Lung (tissue), 11 donors: ENCODE measurements at regions not wholly inside any gene's neighbourhood (a gene's known extent, or its start where the extent isn't known, plus 50 kb on each side); places are given as distances from the start of the nearest gene placed in this dataset.

Source experiments
- ATAC-seq: fragments of 200-7000 bp; cut with Tn5 transposase; one replicate; pipeline ENCODE4 v1.9.1; 2020; ENCODE audit warnings: moderate number of reproducible peaks; ENCODE audit not compliant: insufficient read depth, low FRiP score
- DNase-seq, 3 donors: peaks; one replicate each; pipeline ENCODE4 v3.0.0-alpha.2; 2013 to 2017
- H3K27ac ChIP-seq, 2 donors: one replicate each; pipeline ENCODE4 v1.5.1; 2013; ENCODE audit warnings: mild to moderate bottlenecking in 2 of 2, moderate library complexity in 2 of 2, control low read depth in 1 of 2, inconsistent platforms in 1 of 2, low read depth in 1 of 2, low read length in 1 of 2
- H3K27me3 ChIP-seq, 3 donors: one replicate each; pipeline ENCODE4 v1.5.1; 2013; ENCODE audit warnings: low read length in 2 of 3; ENCODE audit not compliant: control insufficient read depth in 3 of 3, insufficient read depth in 3 of 3
- H3K36me3 ChIP-seq, 4 donors: one replicate each; pipeline ENCODE4 v1.5.1; 2013; ENCODE audit warnings: low read length in 4 of 4, mild to moderate bottlenecking in 1 of 4, moderate library complexity in 1 of 4; ENCODE audit not compliant: control insufficient read depth in 4 of 4, insufficient read depth in 4 of 4
- H3K4me1 ChIP-seq, 5 donors: one replicate each; pipeline ENCODE4 v1.5.1; 2013; ENCODE audit warnings: low read length in 5 of 5, mild to moderate bottlenecking in 2 of 5, moderate library complexity in 1 of 5; ENCODE audit not compliant: control insufficient read depth in 5 of 5, insufficient read depth in 5 of 5
- H3K4me3 ChIP-seq: one replicate; pipeline ENCODE4 v1.5.1; 2013; ENCODE audit warnings: mild to moderate bottlenecking, control low read depth, moderate library complexity
- H3K9ac ChIP-seq, 2 donors: one replicate each; pipeline ENCODE4 v1.5.1; 2013; ENCODE audit warnings: low read length in 2 of 2, control low read depth in 1 of 2; ENCODE audit not compliant: insufficient read depth in 1 of 2
- H3K9me3 ChIP-seq, 4 donors: one replicate each; pipeline ENCODE4 v1.5.1; 2013; ENCODE audit warnings: low read length in 3 of 4, mild to moderate bottlenecking in 1 of 4, moderate library complexity in 1 of 4; ENCODE audit not compliant: control insufficient read depth in 4 of 4, insufficient read depth in 3 of 4
- CTCF ChIP-seq: IDR thresholded peaks from 2 replicates; pipeline ENCODE4 v1.5.1; 2012; ENCODE audit warnings: mild to moderate bottlenecking; ENCODE audit errors: control extremely low read depth, extremely low read depth
- WGBS, 2 donors: extraction: QIAGEN DNeasy Blood & Tissue Kit; methylation state at CpG; one replicate each; pipeline ENCODE4 v1.1.7; 2013; 5-methylcytosine and 5-hydroxymethylcytosine counted together
- donor health status: control.
- donor health status: control.
- donor health status: Bipolar disorder and iron deficiency.
- donor health status: healthy.
- donor health status: DM: yes; HTN: yes; CAD: no.

GRCh38 chr12:132395192-132395907 lies 66.0 kb upstream of the GALNT9 start:
- 78 to 86% methylated on average over 28 of the region's 28 CpGs for WGBS, 2 donors
- TF ChIP-seq CTCF, result no peak

GRCh38 chr12:132393991-132394949 lies 64.9 kb upstream of the GALNT9 start:
- TF ChIP-seq CTCF, result no peak
- no peaks in the 10 kb centered on the region for H3K4me1 ChIP-seq
- H3K36me3 ChIP-seq, result no peaks in the 10 kb centered on the region
- WGBS, 2 donors, result 60 to 74% methylated on average over 36 of the region's 36 CpGs
- no peak overlapping the region for H3K9ac ChIP-seq
- peaks cover 0 to 50% (median 12%) of the 10 kb centered on the region in 3 donors for H3K27me3 ChIP-seq
- H3K27ac ChIP-seq, result no peak overlapping the region
- H3K9me3 ChIP-seq, result no peaks in the 10 kb centered on the region
- no peak overlapping the region for H3K4me3 ChIP-seq
- DNase-seq (no peak), ATAC-seq (no peak)

More at GRCh38 chr12:132395192-132395907, 66.0 kb upstream of the GALNT9 start:
- no peak overlapping the region for H3K27ac ChIP-seq
- H3K9me3 ChIP-seq, result no peaks in the 10 kb centered on the region
- no peak for ATAC-seq
- no peaks in the 10 kb centered on the region for H3K36me3 ChIP-seq
- H3K9ac ChIP-seq, result no peak overlapping the region
- H3K4me1 ChIP-seq, result peaks cover 0 to 6% (median 0%) of the 10 kb centered on the region in 5 donors
- H3K4me3 ChIP-seq, result no peak overlapping the region
- peaks cover 0 to 51% (median 12%) of the 10 kb centered on the region in 3 donors for H3K27me3 ChIP-seq
- no peak for DNase-seq

- no peak for DNase-seq
- WGBS, 2 donors, result 61 to 71% methylated on average over 19 of the region's 19 CpGs
- H3K4me1 ChIP-seq, result no peaks in the 10 kb centered on the region
- ATAC-seq, result no peak
- H3K9ac ChIP-seq, result no peak overlapping the region
- no peak overlapping the region for H3K27ac ChIP-seq
- no peaks in the 10 kb centered on the region for H3K9me3 ChIP-seq
- H3K27me3 ChIP-seq, result peaks cover 0 to 48% (median 18%) of the 10 kb centered on the region in 3 donors
- TF ChIP-seq CTCF, result no peak
- H3K4me3 ChIP-seq, result no peak overlapping the region
- no peaks in the 10 kb centered on the region for H3K36me3 ChIP-seq
Measured at GRCh38 chr12:132393245-132393795, 63.9 kb upstream of the GALNT9 start.
